Stimulated activated CD4-positive, alpha-beta T cell treated with anti-CD3 and anti-CD28 coated beads, Interleukin-1b, Interleukin-23, amount 100 ng/mL, for 24 hours (primary cell): ENCODE measurements at regions not wholly inside any gene's neighbourhood (a gene's known extent, or its start where the extent isn't known, plus 50 kb on each side); places are given as distances from the start of the nearest gene placed in this dataset.

Experiments
- DNase-seq, 4 experiments: peaks; one replicate each; pipeline ENCODE4 v3.0.0-alpha.2; 2020; ENCODE audit warnings: low read depth in 4 of 4, low spot score in 1 of 4

DNA sequence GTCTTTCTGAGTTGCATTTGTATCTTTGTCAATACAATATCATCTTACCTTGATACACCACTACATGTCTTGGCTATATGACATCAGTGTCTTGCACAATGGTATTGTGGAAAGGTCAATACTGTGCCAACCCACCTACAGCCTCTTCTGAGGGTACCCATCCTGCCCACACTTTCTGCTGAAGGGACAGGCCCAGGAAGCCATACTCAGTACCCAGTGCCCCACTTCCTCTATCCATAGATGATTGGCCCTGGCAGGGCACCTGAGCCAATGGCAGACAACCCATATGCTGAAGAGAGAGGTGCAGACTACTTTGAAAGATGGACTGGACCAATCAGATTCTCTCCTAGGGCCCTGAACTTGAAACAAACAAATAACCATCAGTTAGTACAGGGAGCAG, 152.0 kb upstream of the ADO start:
- no peak for DNase-seq

GRCh38 chr10:62653254-62653653, 151.3 kb upstream of the ADO start:
- DNase-seq: no peak

DNA sequence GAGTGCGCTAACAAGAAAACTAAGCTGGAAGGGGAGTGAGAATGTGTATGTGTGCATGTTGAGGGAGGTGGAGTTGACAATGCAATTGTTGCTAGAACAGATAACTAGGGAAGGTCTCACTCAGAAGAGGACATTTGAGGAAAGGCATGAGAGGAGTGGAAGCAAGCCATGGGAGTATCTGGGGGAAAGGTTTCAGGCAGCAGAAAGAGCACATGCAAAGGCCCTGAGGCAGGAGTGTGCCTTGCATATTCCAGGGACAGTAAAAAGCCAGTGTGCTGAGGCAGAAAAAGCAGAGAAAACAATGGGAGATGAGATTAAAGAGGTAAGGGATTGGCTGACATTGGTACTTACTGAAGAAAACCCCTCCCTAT, 149.6 kb upstream of the ADO start:
- no peak for DNase-seq

DNA sequence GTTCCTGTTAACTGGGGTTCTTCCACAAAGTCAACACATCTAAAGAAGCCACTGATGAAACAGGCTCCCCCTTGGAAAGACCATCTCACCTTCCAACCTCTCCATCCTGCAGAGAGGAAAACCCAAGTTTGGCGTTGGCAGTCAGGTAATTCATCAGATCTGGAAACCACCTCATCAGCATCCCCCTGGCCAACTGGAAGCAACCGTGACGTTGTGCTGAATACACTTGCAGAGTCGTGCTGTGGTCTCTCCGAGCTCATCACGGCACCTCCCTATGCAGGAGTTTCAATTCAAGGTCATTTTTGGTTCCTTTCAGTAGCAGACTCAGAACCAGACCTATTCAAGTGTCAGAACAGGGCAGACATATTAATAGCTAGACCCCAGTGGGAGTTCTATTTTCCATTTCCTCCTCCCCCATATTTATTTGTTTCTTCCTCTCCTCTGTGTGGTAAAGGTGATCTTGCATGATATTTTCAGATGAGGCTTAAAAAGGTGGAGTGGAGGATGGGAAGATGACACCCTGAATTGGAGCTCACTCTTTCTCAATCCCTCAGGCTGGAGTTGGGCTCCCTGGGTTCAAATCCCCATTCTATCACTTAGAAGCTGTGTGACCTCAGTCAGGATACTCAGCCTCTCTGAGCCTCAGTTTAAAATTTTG, 149.1 kb upstream of the ADO start:
- DNase-seq: no peak

GRCh38 chr10:62657244-62657835, 147.2 kb upstream of the ADO start:
- DNase-seq: no peak

- DNase-seq: no peak
Measured at GRCh38 chr10:62658516-62658915, 146.0 kb upstream of the ADO start.

DNA sequence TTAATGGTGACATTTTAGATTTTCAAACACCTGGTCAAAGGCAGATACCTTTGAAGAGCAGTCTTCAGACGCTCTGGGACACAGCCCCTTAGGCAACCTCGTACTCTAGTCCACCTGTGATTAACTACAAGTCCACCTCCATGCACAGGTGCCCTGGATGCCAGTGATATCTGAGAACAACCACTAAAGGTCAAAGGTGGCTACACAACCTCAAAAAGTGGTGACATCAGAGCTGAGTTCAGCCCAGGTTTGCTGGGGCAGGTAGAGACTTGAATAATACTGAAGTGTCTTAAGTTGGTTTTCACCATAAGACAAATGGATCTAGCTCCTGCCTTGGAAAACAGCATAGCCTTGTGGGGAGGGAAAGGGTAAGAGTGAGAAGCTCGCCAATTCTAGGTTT, 143.4 kb upstream of the ADO start:
- no peak for DNase-seq

- DNase-seq: no peak
Measured at GRCh38 chr10:62662486-62662885, 142.0 kb upstream of the ADO start.

DNA sequence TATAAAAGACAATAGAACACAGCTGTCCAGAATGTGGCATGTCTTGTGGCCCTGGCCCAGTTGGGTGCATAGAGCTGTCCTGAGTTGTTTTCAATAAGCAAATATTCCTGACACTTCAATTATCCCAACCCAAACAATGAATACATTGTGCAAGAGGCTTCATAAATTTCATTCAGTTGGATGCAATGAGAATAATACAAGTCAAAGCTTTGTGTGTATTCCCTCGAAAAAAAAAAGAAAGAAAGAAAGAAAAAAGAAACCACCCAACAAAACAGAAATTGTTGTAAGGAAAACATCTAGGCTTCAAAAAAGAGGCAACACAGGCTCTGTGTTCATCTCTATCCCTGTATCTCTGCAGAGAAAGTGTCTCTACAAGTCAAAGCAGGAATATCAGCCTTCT, 138.7 kb upstream of the ADO start:
- DNase-seq: no peak

- DNase-seq: no peak
Measured at GRCh38 chr10:62666275-62666674, 138.2 kb upstream of the ADO start.

DNA sequence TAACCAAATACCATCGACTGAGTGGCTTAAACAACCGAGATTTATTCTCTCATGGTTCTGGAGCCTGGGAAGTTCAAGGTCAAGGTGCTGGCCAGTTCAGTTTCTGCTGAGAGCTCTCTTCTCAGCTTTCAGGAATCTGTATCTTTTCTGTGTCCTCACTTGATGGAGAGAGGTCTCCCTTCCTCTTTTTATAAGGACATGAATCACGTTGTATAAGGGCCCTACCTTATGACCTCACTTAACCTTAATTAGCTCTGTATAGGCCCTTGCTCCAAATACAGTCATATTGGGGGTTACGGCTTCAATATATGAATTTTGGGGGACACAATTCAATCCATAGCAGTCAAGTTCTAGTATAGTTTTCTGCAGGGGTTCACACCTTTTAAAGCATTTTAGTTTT, 135.2 kb upstream of the ADO start:
- DNase-seq: no peak

DNA sequence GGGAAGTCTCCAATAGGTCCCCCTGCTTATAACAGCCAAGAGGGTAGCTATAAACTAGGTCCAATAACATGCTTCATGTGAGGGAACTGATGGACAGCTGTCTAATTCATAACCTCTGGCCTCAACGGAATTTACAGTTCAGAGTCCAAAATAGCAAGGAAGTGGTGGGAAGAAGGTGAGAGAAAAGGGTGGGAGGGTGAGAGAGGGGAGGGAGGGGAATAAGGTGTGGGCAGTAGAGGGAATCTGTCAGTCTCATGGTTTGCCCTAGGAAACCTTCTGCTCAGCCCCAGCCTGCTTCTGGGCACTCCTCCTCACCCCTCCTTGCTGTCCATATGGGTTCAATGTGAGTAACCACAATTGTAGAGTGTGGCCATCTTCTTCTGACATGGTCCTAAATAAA, 133.4 kb upstream of the ADO start:
- DNase-seq: no peak

DNA sequence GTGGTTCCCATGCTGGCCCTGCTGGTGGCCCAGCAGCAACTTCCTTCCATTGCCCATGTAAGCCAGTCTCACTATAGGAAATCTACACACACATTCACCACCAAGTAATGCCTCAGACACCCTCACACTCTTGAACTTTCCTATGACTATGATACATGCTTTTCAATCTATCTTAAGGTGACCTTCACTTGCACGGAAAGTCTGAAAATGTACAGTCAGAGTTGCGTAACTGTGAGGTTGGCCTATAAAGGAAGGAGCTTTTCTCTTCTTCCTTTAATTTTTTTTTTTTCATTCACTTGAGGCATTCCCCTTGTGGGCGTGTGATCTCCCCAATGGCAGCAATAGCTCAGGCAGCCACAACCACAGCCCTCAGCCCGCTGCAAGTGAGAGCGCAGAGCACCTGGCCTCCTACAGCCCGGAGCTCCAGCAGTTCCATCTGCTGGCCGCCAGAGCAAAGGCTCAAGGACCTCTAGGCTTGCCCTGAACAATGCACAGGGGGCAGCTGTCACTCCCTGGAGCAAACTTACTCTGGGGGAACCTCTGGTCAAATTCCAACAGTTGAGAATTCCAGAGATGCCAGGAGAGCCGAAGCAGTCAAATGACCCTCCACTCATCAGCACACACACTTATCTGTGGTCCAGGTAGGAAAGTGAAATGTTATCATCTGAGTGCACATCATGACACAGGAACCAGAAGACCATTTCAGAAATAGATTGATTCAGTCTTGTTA, 123.1 kb upstream of the ADO start:
- DNase-seq: peak; percentile 47 to 78 (median 56)

GRCh38 chr10:62684911-62685310, 119.6 kb upstream of the ADO start:
- DNase-seq: no peak

- DNase-seq: no peak
Measured at GRCh38 chr10:62687230-62687748, 117.2 kb upstream of the ADO start.

GRCh38 chr10:62688971-62689700, 115.4 kb upstream of the ADO start:
- no peak for DNase-seq

DNA sequence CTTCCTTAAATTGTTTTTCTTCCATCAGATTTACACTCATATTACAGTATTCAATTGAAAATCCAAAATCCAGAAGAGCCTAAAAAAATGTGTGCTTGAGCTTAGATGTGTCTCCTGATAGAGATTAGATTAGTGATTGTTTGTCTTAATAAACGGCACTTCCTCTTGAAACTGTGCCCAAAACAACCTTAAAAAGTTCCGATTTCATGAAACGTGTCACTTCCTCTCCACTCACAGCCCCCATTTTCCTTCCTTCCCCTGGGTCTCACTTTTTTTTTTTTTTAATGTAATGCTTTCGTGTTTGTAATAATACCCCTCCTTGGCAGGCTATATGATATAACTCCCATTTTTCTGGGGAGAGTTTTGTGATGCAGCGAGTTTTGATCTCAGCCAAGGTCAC, 114.8 kb upstream of the ADO start:
- DNase-seq: no peak

- DNase-seq: no peak
Measured at GRCh38 chr10:62690703-62691102, 113.8 kb upstream of the ADO start.

- DNase-seq: no peak
Measured at GRCh38 chr10:62691336-62691735, 113.2 kb upstream of the ADO start.

- DNase-seq: no peak
Measured at GRCh38 chr10:62692085-62692484, 112.4 kb upstream of the ADO start.

GRCh38 chr10:62693306-62693705, 111.2 kb upstream of the ADO start:
- DNase-seq: no peak
